ENCODE measurements at regions not wholly inside any gene's neighbourhood (a gene's known extent, or its start where the extent isn't known, plus 50 kb on each side); places are given as distances from the start of the nearest gene placed in this dataset.

GRCh38 chr7:157475095-157475494, 138.3 kb downstream of the DNAJB6 start:
- Histone ChIP-seq H3K36me3 (ENCODE audit: low read depth, low read length) (no peaks in the 10 kb centered on the region), H3F3A (ENCODE audit: low read length, unreplicated experiment) (no peaks in the 10 kb centered on the region), H3K27ac (ENCODE audit: low read length) (no peak overlapping the region), H3K27me3 (ENCODE audit: low read length) (no peaks in the 10 kb centered on the region), H3K9me3 (ENCODE audit: low read length) (peaks cover 13% of the 10 kb centered on the region), H3K9ac (ENCODE audit: low read length) (no peak overlapping the region), H3K4me2 (ENCODE audit: low read length) (no peak overlapping the region), H2AFZ (ENCODE audit: low read length) (no peak overlapping the region), H3K9me2 (replicated peaks; ENCODE audit: low read length) (no peaks in the 10 kb centered on the region), H3K4me3 (ENCODE audit: low read length) (no peak overlapping the region), H3K4me1 (ENCODE audit: insufficient read depth, low read length) (peaks cover under 1% of the 10 kb centered on the region; the same call in 1 of the 2 replicates), H3K79me2 (ENCODE audit: low read length) (no peaks in the 10 kb centered on the region), H4K20me1 (ENCODE audit: low read length) (no peaks in the 10 kb centered on the region)
- intact Hi-C loops (cut with micrococcal nuclease): no loop called here
- no peak for ATAC-seq
- no peak for TF ChIP-seq EZH2 (IDR thresholded peaks at IDR 0.05; ENCODE audit: low read length, unreplicated experiment)
- TF ChIP-seq CTCF (conservative IDR thresholded peaks at IDR 0.05; ENCODE audit: low read depth, low read length): no peak
- no peak for TF ChIP-seq EZH2phosphoT487 (IDR thresholded peaks at IDR 0.05; ENCODE audit: borderline replicate concordance, low read length)
- no peak for DNase-seq
- no TSS peak for BruUV-seq (replicated peaks)
- POLR2A ChIA-PET (ENCODE audit: unreplicated experiment): no interaction called here
- CTCF ChIA-PET: no interaction called here

GRCh38 chr7:157475601-157476000, 138.8 kb downstream of the DNAJB6 start:
- H2AFZ ChIP-seq (ENCODE audit: low read length): no peak overlapping the region
- H3K4me1 ChIP-seq (ENCODE audit: insufficient read depth, low read length): no peaks in the 10 kb centered on the region
- H3K27me3 ChIP-seq (ENCODE audit: low read length): no peaks in the 10 kb centered on the region
- DNase-seq: no peak
- no peaks in the 10 kb centered on the region for H3K79me2 ChIP-seq (ENCODE audit: low read length)
- ATAC-seq: no peak
- no TSS peak for BruUV-seq (replicated peaks)
- TF ChIP-seq EZH2phosphoT487 (IDR thresholded peaks at IDR 0.05; ENCODE audit: borderline replicate concordance, low read length) (no peak), EZH2 (IDR thresholded peaks at IDR 0.05; ENCODE audit: low read length, unreplicated experiment) (no peak), CTCF (conservative IDR thresholded peaks at IDR 0.05; ENCODE audit: low read depth, low read length) (no peak)
- H3K4me3 ChIP-seq (ENCODE audit: low read length): no peak overlapping the region
- no peaks in the 10 kb centered on the region for H3F3A ChIP-seq (ENCODE audit: low read length, unreplicated experiment)
- no peaks in the 10 kb centered on the region for H3K36me3 ChIP-seq (ENCODE audit: low read depth, low read length)
- no peak overlapping the region for H3K4me2 ChIP-seq (ENCODE audit: low read length)
- CTCF ChIA-PET: no interaction called here
- H3K9ac ChIP-seq (ENCODE audit: low read length): no peak overlapping the region
- no peaks in the 10 kb centered on the region for H3K9me2 ChIP-seq (replicated peaks; ENCODE audit: low read length)
- peaks cover 13% of the 10 kb centered on the region for H3K9me3 ChIP-seq (ENCODE audit: low read length)
- no peak overlapping the region for H3K27ac ChIP-seq (ENCODE audit: low read length)
- POLR2A ChIA-PET (ENCODE audit: unreplicated experiment): no interaction called here
- intact Hi-C loops (cut with micrococcal nuclease): no loop called here
- no peaks in the 10 kb centered on the region for H4K20me1 ChIP-seq (ENCODE audit: low read length)

- intact Hi-C loops (cut with micrococcal nuclease): no loop called here
- H3K9me2 ChIP-seq (replicated peaks; ENCODE audit: low read length): no peaks in the 10 kb centered on the region
- H3K9me3 ChIP-seq (ENCODE audit: low read length): peaks cover 13% of the 10 kb centered on the region
- no peak overlapping the region for H3K4me3 ChIP-seq (ENCODE audit: low read length)
- H2AFZ ChIP-seq (ENCODE audit: low read length): no peak overlapping the region
- H3K4me1 ChIP-seq (ENCODE audit: insufficient read depth, low read length): no peaks in the 10 kb centered on the region
- H3K9ac ChIP-seq (ENCODE audit: low read length): no peak overlapping the region
- no peaks in the 10 kb centered on the region for H3K79me2 ChIP-seq (ENCODE audit: low read length)
- no peak for TF ChIP-seq EZH2 (IDR thresholded peaks at IDR 0.05; ENCODE audit: low read length, unreplicated experiment)
- TF ChIP-seq EZH2phosphoT487 (IDR thresholded peaks at IDR 0.05; ENCODE audit: borderline replicate concordance, low read length): no peak
- TF ChIP-seq CTCF (conservative IDR thresholded peaks at IDR 0.05; ENCODE audit: low read depth, low read length): no peak
- ChIA-PET POLR2A (ENCODE audit: unreplicated experiment) (no interaction called here), CTCF (no interaction called here)
- H4K20me1 ChIP-seq (ENCODE audit: low read length): no peaks in the 10 kb centered on the region
- H3K4me2 ChIP-seq (ENCODE audit: low read length): no peak overlapping the region
- H3K27ac ChIP-seq (ENCODE audit: low read length): no peak overlapping the region
- no peak for ATAC-seq
- H3K36me3 ChIP-seq (ENCODE audit: low read depth, low read length): no peaks in the 10 kb centered on the region
- no peaks in the 10 kb centered on the region for H3K27me3 ChIP-seq (ENCODE audit: low read length)
- no peaks in the 10 kb centered on the region for H3F3A ChIP-seq (ENCODE audit: low read length, unreplicated experiment)
- DNase-seq: no peak
- no TSS peak for BruUV-seq (replicated peaks)
Measured at GRCh38 chr7:157476201-157476600, 139.4 kb downstream of the DNAJB6 start.
